ENCODE measurements at regions not wholly inside any gene's neighbourhood (a gene's known extent, or its start where the extent isn't known, plus 50 kb on each side); places are given as distances from the start of the nearest gene placed in this dataset.

DNA sequence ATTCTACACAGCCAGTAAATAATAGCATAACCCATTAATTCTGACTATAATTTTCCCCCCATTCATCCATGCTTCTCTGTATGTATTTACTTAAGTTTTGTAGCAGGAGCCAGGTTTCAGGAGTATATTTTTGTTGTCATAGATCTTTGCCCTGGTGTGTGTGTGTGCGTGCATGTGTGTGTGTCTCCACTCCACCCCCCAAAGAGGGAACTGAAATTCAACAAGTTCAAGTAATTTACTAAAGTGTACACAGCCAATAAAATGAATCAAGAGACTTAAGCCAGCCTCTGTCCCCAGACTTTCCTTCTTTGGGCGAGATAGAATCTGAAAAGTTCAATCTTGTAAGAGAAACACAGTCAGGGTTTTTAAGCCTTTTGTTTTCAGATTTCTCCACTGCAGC is 792.0 kb downstream of the MED13L start:
- Histone ChIP-seq H3K79me1 (ENCODE audit: low read depth, low read length) (no peaks in the 10 kb centered on the region), H3K4me1 (replicated peaks in 1 of 4; ENCODE audit: control insufficient read depth in 3 of 4, insufficient read depth in 4 of 4, low read length in 3 of 4) (no peaks in the 10 kb centered on the region), H2AK5ac (ENCODE audit: low read depth, low read length) (no peak overlapping the region), H4K20me1 (replicated peaks in 1 of 2; ENCODE audit: control insufficient read depth in 1 of 2, insufficient read depth in 2 of 2, low read length in 2 of 2) (no peaks in the 10 kb centered on the region), H3K23me2 (ENCODE audit: low read depth, low read length) (no peaks in the 10 kb centered on the region), H3K56ac (replicated peaks; ENCODE audit: insufficient read length, low read depth, low read length) (no peak overlapping the region), H3K14ac (ENCODE audit: insufficient read length) (no peak overlapping the region), H2AFZ (ENCODE audit: low read length) (no peak overlapping the region), H2BK20ac (ENCODE audit: low read length) (no peak overlapping the region), H3K4ac (replicated peaks; ENCODE audit: insufficient read length, low read depth, low read length) (no peak overlapping the region), H3K4me2 (ENCODE audit: insufficient read depth in 1 of 2, low read depth in 2 of 2, low read length in 2 of 2) (no peak overlapping the region), H3K23ac (ENCODE audit: insufficient read length) (no peak overlapping the region), H3K18ac (ENCODE audit: extremely low read depth, low read length) (no peak overlapping the region), H2BK12ac (ENCODE audit: low read depth, low read length) (no peak overlapping the region), H3K36me3 (ENCODE audit: control insufficient read depth in 2 of 4, insufficient read depth in 4 of 4, low read length in 3 of 4) (no peaks in the 10 kb centered on the region), H3K27me3 (replicated peaks in 1 of 4; ENCODE audit: control insufficient read depth in 3 of 4, extremely low read depth in 1 of 4, insufficient read depth in 3 of 4, low read length in 3 of 4) (no peaks in the 10 kb centered on the region), H3K27ac (ENCODE audit: low read depth, low read length) (no peak overlapping the region), H2BK120ac (replicated peaks; ENCODE audit: low read depth, low read length) (no peak overlapping the region), H4K91ac (replicated peaks; ENCODE audit: insufficient read length, low read length) (no peak overlapping the region), H4K5ac (ENCODE audit: insufficient read length, low read depth, low read length) (no peak overlapping the region), H3K9me3 (ENCODE audit: insufficient read depth in 2 of 2, low read depth in 1 of 2, low read length in 1 of 2) (peaks cover 2 to 6% of the 10 kb centered on the region in 2 experiments; a peak in 1 of 4 replicates), H2BK15ac (ENCODE audit: low read length) (no peak overlapping the region), H2BK5ac (ENCODE audit: low read depth, low read length) (no peak overlapping the region), H3K79me2 (ENCODE audit: control insufficient read depth in 1 of 2, insufficient read depth in 2 of 2, low read length in 2 of 2) (no peaks in the 10 kb centered on the region), H3K4me3 (ENCODE audit: extremely low read depth in 1 of 4, insufficient read depth in 2 of 4, low read depth in 3 of 4, low read length in 4 of 4) (no peak overlapping the region), H4K8ac (ENCODE audit: extremely low read depth, insufficient read depth, low read length) (no peak overlapping the region), H3K9ac (replicated peaks in 1 of 4; ENCODE audit: extremely low read depth in 1 of 4, low read depth in 3 of 4, low read length in 3 of 4) (no peak overlapping the region)
- FAIRE-seq (no peak), DNase-seq (ENCODE audit: low read depth in 1 of 2, low spot score in 2 of 2) (no peak)
- CTCF ChIA-PET (ENCODE audit: partially characterized antibody) = interaction anchor here (0.6 to 1.5 kb wide), 2 partner anchors 10 to 14 kb away, joined by 3 to 4 read pairs; no protein-coding TSS in a partner anchor
- WGBS, 2 experiments (ENCODE audit: extremely low coverage in 1 of 2, insufficient coverage in 1 of 2, insufficient read length in 1 of 2, insufficient replicate concordance in 2 of 2, low coverage in 1 of 2, low lambda C conversion rate in 2 of 2, missing lambda C conversion rate in 1 of 2) = 90% methylated on average over 2 of the region's 2 CpGs; no CpG with 5 or more reads in 1 of the 2 experiments
- POLR2A ChIA-PET (ENCODE audit: partially characterized antibody) = no interaction called here
- no peak for TF ChIP-seq TAF1 (IDR thresholded peaks at IDR 0.05; ENCODE audit: low read depth, low read length)
- no peak for TF ChIP-seq CEBPB (IDR thresholded peaks at IDR 0.05; ENCODE audit: low read depth, low read length)
- no peak for TF ChIP-seq SP1 (IDR thresholded peaks at IDR 0.05; ENCODE audit: low read depth, low read length)

Data from H1 (cell line).